A673 (cell line): ENCODE measurements at regions not wholly inside any gene's neighbourhood (a gene's known extent, or its start where the extent isn't known, plus 50 kb on each side); places are given as distances from the start of the nearest gene placed in this dataset.
A peak's percentile ranks its signal among the peaks of the same experiment; 100 is the strongest.

Source experiments
- BruUV-seq: library from RNA; stranded (reverse); fragments of 400-500 nt; replicated peaks from 2 replicates; lab custom pipeline; 2021; lab: Mats Ljungman, UMichigan
- CTCF ChIA-PET: fragments of 300-600 bp; sonication (Branson Sonifier 250); formaldehyde crosslinking; loops from one replicate; lab custom pipeline; 2022; ENCODE audit warnings: antibody characterized with exemption; lab: Charles Lee
- POLR2A ChIA-PET: fragments of 300-600 bp; sonication (Branson Sonifier 250); formaldehyde crosslinking; loops from one replicate; lab custom pipeline; 2022; ENCODE audit warnings: antibody characterized with exemption; ENCODE audit not compliant: low non-redundant PET; lab: Charles Lee
- DNase-seq: peaks from one replicate; pipeline ENCODE4 v3.0.0-alpha.2; 2015; ENCODE audit warnings: low spot score
- H3K27ac ChIP-seq: fragments of 200-600 bp; sonication (generic); 2 replicates; pipeline ENCODE4 v1.5.1; 2016; ENCODE audit warnings: mixed run types, low read depth, mild to moderate bottlenecking, mixed read lengths, antibody characterized with exemption, low read length; ENCODE audit not compliant: poor library complexity, severe bottlenecking
- H3K27me3 ChIP-seq: fragments of 200-600 bp; sonication (generic); replicated peaks from 2 replicates; pipeline ENCODE4 v1.6.1; 2017; ENCODE audit warnings: mixed run types, low read depth, mild to moderate bottlenecking, mixed read lengths, antibody characterized with exemption, low read length; ENCODE audit not compliant: insufficient read depth, poor library complexity
- H3K36me3 ChIP-seq: fragments of 200-600 bp; sonication (generic); 2 replicates; pipeline ENCODE4 v1.6.1; 2016; ENCODE audit warnings: mixed run types, mild to moderate bottlenecking, mixed read lengths, antibody characterized with exemption, low read length; ENCODE audit not compliant: insufficient read depth, poor library complexity, severe bottlenecking
- H3K4me1 ChIP-seq: fragments of 200-600 bp; sonication (generic); 2 replicates; pipeline ENCODE4 v1.6.1; 2017; ENCODE audit warnings: mixed run types, mild to moderate bottlenecking, mixed read lengths, antibody characterized with exemption, low read length; ENCODE audit not compliant: insufficient read depth, poor library complexity, severe bottlenecking
- H3K4me3 ChIP-seq: fragments of 200-600 bp; sonication (generic); 2 replicates; pipeline ENCODE4 v1.5.1; 2016; ENCODE audit warnings: low read depth, mixed run types, mild to moderate bottlenecking, mixed read lengths, low read length; ENCODE audit not compliant: poor library complexity, severe bottlenecking
- H3K9me3 ChIP-seq: fragments of 200-600 bp; sonication (generic); 2 replicates; pipeline ENCODE4 v1.6.1; 2016; ENCODE audit warnings: mixed run types, low read depth, mild to moderate bottlenecking, mixed read lengths, antibody characterized with exemption, low read length; ENCODE audit not compliant: poor library complexity, severe bottlenecking
- EZH2 ChIP-seq: fragments of 200-600 bp; sonication (generic); IDR thresholded peaks from 2 replicates; pipeline ENCODE4 v1.6.1; 2017; ENCODE audit warnings: borderline replicate concordance, low read depth, mild to moderate bottlenecking, mixed read lengths, antibody characterized with exemption, low read length; ENCODE audit not compliant: poor library complexity, severe bottlenecking
- intact Hi-C: fragments of 100-400 bp; cut with micrococcal nuclease; formaldehyde crosslinking; loops from one replicate; pipeline ENCODE4 v1.10.0; 2022; ENCODE audit not compliant: unreplicated experiment
- TF ChIP-seq, protein P1 (sequence below): fragments of 300-800, 200-600 bp; sonication (generic); conservative IDR thresholded peaks from 2 replicates; pipeline ENCODE4 v1.5.1; 2017; ENCODE audit warnings: low read depth, mild to moderate bottlenecking, antibody characterized with exemption, low read length, moderate library complexity, mixed read lengths

DNA sequence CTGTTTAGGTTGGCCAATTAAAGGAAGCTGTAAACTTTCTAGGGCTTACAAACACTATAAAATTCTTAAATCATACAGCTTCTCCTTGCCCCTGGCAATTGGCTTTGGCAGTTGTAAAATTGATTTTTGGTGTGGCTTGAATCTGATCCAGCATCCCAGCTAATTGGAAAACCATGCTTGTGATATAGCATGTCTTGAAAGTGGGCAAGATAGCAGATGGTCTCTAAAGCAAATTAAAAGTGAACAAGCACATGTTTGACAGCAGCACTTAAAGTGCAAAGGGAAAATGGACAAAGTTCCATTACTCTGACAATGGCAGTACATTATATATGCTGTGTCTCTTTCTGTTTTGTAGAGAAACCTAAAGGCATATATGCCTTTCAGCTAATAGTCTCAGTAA lies 302.9 kb upstream of the NXPH2 start:
- no peak overlapping the region for H3K27ac ChIP-seq
- no peak for DNase-seq
- H3K9me3 ChIP-seq = no peaks in the 10 kb centered on the region
- no TSS peak for BruUV-seq
- intact Hi-C loops = no loop called here
- H3K4me3 ChIP-seq = no peak overlapping the region
- ChIA-PET POLR2A (no interaction called here), CTCF (no interaction called here)
- TF ChIP-seq, protein P1, sequence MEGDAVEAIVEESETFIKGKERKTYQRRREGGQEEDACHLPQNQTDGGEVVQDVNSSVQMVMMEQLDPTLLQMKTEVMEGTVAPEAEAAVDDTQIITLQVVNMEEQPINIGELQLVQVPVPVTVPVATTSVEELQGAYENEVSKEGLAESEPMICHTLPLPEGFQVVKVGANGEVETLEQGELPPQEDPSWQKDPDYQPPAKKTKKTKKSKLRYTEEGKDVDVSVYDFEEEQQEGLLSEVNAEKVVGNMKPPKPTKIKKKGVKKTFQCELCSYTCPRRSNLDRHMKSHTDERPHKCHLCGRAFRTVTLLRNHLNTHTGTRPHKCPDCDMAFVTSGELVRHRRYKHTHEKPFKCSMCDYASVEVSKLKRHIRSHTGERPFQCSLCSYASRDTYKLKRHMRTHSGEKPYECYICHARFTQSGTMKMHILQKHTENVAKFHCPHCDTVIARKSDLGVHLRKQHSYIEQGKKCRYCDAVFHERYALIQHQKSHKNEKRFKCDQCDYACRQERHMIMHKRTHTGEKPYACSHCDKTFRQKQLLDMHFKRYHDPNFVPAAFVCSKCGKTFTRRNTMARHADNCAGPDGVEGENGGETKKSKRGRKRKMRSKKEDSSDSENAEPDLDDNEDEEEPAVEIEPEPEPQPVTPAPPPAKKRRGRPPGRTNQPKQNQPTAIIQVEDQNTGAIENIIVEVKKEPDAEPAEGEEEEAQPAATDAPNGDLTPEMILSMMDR = no peak
- no peak for TF ChIP-seq EZH2
- H3K27me3 ChIP-seq = no peaks in the 10 kb centered on the region
- H3K4me1 ChIP-seq = no peaks in the 10 kb centered on the region
- no peaks in the 10 kb centered on the region for H3K36me3 ChIP-seq

DNA sequence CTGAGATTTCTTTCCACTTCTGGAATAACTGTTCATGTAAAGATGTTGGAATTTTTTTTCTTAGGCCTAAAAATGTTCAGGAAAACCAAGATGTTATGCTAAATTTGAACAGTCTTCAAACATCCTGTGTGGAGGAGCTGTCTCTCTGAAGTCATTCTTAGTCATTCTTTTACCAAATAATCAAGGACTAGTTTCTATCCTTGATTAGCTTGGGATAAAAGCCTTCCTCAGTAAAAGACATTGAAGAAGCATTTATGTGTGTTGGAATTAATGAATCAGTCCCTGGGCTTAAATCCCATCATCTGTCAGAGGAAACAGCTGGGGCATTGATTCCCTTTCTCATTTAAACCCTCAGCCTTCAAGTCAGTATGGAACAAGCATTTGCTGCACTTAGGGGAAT lies 300.1 kb upstream of the NXPH2 start:
- TF ChIP-seq EZH2 = no peak
- TF ChIP-seq, protein P1 = no peak
- CTCF ChIA-PET = no interaction called here
- POLR2A ChIA-PET = no interaction called here
- Histone ChIP-seq H3K36me3 (no peaks in the 10 kb centered on the region), H3K4me3 (no peak overlapping the region), H3K27ac (no peak overlapping the region), H3K9me3 (no peaks in the 10 kb centered on the region), H3K27me3 (no peaks in the 10 kb centered on the region), H3K4me1 (no peaks in the 10 kb centered on the region)
- peak; percentile 7 for DNase-seq
- intact Hi-C loops = no loop called here
- BruUV-seq = no TSS peak

DNA sequence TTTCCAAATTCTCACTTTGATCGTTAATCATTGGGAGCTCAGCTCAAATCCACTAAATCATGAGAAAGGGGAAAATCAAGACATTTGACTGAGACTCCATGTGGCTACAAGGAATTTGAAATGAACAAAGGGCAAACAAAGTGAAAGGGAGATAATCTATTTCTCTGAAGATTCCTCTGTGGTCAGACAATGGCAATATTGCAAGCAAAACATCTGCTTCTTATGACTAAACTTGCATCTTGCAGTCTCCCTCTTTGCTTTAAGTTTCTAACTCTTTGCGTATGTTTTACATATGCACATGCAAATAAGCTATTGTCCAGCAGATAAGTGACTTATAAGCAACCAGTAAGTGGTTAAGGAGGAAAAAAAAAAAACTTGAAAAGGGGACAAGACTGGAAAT lies 299.1 kb upstream of the NXPH2 start:
- CTCF ChIA-PET = no interaction called here
- no peak for DNase-seq
- Histone ChIP-seq H3K9me3 (no peaks in the 10 kb centered on the region), H3K36me3 (no peaks in the 10 kb centered on the region), H3K27ac (no peak overlapping the region), H3K4me1 (no peaks in the 10 kb centered on the region), H3K27me3 (no peaks in the 10 kb centered on the region), H3K4me3 (no peak overlapping the region)
- intact Hi-C loops = no loop called here
- no TSS peak for BruUV-seq
- POLR2A ChIA-PET = no interaction called here
- no peak for TF ChIP-seq EZH2
- TF ChIP-seq, protein P1 = no peak

DNA sequence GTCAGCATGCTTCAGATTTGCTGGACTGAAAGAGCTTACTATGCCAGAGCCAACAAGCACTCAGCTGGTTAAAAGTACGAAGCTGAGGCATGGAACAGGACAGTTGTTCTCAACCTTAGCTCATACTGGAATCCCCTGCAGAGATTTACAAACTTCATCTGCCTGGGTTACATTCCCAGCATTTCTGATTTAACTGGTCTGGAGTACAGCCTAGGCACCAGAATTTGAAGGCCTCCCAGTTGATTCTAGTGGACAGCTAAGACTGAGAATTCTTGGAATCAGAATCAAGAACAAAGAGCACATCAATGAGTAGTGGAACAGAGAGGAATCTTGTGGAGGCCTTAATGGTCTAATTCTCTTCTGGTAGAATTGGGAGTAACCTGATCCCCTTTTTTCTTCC lies 298.2 kb upstream of the NXPH2 start:
- no TSS peak for BruUV-seq
- Histone ChIP-seq H3K9me3 (no peaks in the 10 kb centered on the region), H3K36me3 (no peaks in the 10 kb centered on the region), H3K27me3 (no peaks in the 10 kb centered on the region), H3K27ac (no peak overlapping the region), H3K4me1 (no peaks in the 10 kb centered on the region), H3K4me3 (no peak overlapping the region)
- CTCF ChIA-PET = no interaction called here
- intact Hi-C loops = no loop called here
- no peak for TF ChIP-seq EZH2
- TF ChIP-seq, protein P1 = no peak
- DNase-seq = no peak
- POLR2A ChIA-PET = no interaction called here
